Peyer's patch (tissue), 4 donors: ENCODE measurements at regions not wholly inside any gene's neighbourhood (a gene's known extent, or its start where the extent isn't known, plus 50 kb on each side); places are given as distances from the start of the nearest gene placed in this dataset.

ENCODE experiments used
- POLR2A ChIP-seq, 2 donors: fragments of 450-650 bp; IDR thresholded peaks; one replicate each; pipeline ENCODE4 v1.5.1; 2017; ENCODE audit warnings: antibody characterized with exemption in 2 of 2, mild to moderate bottlenecking in 2 of 2, moderate library complexity in 2 of 2
- TF ChIP-seq, protein P1 (sequence below), 6 experiments: fragments of 450-650 bp in 4 of 6; fragments of 200-600 bp in 2 of 6; sonication (generic) in 1 of 6; IDR thresholded peaks; one replicate each; pipeline ENCODE4 v1.5.1; 2017 to 2019; ENCODE audit warnings: antibody characterized with exemption in 6 of 6, mild to moderate bottlenecking in 3 of 6, moderate library complexity in 1 of 6

DNA sequence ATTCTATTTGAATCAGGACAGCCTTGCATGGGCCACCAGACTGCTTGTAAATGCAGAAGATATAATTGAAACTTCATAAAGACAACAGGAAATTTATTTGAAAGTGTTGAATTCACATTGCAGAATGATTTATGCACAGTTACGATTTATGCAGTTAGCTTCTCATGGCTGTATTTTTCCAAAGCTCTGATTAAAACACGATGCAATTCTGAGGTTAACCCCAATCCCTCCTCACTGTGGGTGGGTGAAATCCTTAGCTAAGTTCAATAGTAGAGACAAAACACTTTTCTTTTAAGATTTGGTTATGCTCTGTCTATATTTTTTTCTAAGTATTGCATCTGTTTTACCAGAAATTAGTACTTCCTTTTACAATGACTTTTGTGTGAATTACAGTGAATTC, 728.8 kb upstream of the IGFBP3 start:
- no peak for TF ChIP-seq POLR2A (IDR thresholded peaks at IDR 0.05)
- TF ChIP-seq, protein P1, sequence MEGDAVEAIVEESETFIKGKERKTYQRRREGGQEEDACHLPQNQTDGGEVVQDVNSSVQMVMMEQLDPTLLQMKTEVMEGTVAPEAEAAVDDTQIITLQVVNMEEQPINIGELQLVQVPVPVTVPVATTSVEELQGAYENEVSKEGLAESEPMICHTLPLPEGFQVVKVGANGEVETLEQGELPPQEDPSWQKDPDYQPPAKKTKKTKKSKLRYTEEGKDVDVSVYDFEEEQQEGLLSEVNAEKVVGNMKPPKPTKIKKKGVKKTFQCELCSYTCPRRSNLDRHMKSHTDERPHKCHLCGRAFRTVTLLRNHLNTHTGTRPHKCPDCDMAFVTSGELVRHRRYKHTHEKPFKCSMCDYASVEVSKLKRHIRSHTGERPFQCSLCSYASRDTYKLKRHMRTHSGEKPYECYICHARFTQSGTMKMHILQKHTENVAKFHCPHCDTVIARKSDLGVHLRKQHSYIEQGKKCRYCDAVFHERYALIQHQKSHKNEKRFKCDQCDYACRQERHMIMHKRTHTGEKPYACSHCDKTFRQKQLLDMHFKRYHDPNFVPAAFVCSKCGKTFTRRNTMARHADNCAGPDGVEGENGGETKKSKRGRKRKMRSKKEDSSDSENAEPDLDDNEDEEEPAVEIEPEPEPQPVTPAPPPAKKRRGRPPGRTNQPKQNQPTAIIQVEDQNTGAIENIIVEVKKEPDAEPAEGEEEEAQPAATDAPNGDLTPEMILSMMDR (IDR thresholded peaks at IDR 0.05), result no peak
